Neutrophil (primary cell): ENCODE measurements at regions not wholly inside any gene's neighbourhood (a gene's known extent, or its start where the extent isn't known, plus 50 kb on each side); places are given as distances from the start of the nearest gene placed in this dataset.

Experiments
- H3K27ac ChIP-seq: fragments of 200-600 bp; sonication (generic); 2 replicates; pipeline ENCODE4 v1.5.1; 2016; ENCODE audit warnings: mild to moderate bottlenecking, moderate library complexity
- H3K27me3 ChIP-seq: fragments of 200-600 bp; sonication (generic); 2 replicates; pipeline ENCODE4 v1.6.0; 2016; ENCODE audit warnings: mild to moderate bottlenecking
- H3K36me3 ChIP-seq: fragments of 200-600 bp; sonication (generic); 2 replicates; pipeline ENCODE4 v1.5.1; 2017
- H3K4me1 ChIP-seq, 2 experiments: fragments of 200-600 bp in 1 of 2; sonication (generic) in 1 of 2; 1 replicate in 1 of 2; 2 replicates in 1 of 2; pipeline versions ENCODE4 v1.5.1 to v1.6.1; 2013 to 2016; ENCODE audit warnings: low read depth in 1 of 2, low read length in 1 of 2, mild to moderate bottlenecking in 1 of 2, moderate library complexity in 1 of 2; ENCODE audit not compliant: control insufficient read depth in 1 of 2, insufficient read depth in 1 of 2
- H3K4me3 ChIP-seq, 2 experiments: fragments of 200-600 bp in 1 of 2; sonication (generic) in 1 of 2; 1 replicate in 1 of 2; 2 replicates in 1 of 2; pipeline ENCODE4 v1.5.1; 2013 to 2016; ENCODE audit warnings: low read depth in 1 of 2, low read length in 1 of 2, mild to moderate bottlenecking in 1 of 2, moderate library complexity in 1 of 2
- H3K9me3 ChIP-seq: fragments of 200-600 bp; sonication (generic); 2 replicates; pipeline ENCODE4 v1.5.1; 2016
- TF ChIP-seq, protein P1 (sequence below): fragments of 200-600 bp; sonication (generic); IDR thresholded peaks from 2 replicates; pipeline ENCODE4 v1.5.1; 2016; ENCODE audit warnings: antibody characterized with exemption

DNA sequence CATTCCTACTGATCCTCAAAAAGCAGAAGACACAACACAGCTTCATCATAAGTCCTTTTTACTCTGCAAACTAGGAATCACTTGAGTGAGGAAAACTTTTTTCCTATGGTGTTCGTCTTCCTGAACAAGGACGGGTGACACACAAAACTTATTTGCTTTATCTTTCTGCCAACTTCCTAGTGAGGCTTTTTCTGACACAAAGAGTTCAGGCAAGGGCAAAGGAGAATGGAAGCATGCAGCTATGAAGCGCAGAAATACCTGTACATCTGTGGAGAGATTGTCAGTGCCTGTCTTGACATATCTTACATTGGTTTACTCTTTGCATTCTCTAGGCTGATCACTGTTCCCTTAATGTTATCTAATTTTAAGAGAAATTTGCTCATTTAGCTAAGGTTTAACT lies 548.0 kb upstream of the IGFBP7 start:
- Histone ChIP-seq H3K27ac (no peak overlapping the region), H3K4me1 (no peaks in the 10 kb centered on the region), H3K36me3 (no peaks in the 10 kb centered on the region), H3K27me3 (no peaks in the 10 kb centered on the region), H3K4me3 (no peak overlapping the region), H3K9me3 (no peaks in the 10 kb centered on the region)
- TF ChIP-seq, protein P1, sequence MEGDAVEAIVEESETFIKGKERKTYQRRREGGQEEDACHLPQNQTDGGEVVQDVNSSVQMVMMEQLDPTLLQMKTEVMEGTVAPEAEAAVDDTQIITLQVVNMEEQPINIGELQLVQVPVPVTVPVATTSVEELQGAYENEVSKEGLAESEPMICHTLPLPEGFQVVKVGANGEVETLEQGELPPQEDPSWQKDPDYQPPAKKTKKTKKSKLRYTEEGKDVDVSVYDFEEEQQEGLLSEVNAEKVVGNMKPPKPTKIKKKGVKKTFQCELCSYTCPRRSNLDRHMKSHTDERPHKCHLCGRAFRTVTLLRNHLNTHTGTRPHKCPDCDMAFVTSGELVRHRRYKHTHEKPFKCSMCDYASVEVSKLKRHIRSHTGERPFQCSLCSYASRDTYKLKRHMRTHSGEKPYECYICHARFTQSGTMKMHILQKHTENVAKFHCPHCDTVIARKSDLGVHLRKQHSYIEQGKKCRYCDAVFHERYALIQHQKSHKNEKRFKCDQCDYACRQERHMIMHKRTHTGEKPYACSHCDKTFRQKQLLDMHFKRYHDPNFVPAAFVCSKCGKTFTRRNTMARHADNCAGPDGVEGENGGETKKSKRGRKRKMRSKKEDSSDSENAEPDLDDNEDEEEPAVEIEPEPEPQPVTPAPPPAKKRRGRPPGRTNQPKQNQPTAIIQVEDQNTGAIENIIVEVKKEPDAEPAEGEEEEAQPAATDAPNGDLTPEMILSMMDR: no peak

DNA sequence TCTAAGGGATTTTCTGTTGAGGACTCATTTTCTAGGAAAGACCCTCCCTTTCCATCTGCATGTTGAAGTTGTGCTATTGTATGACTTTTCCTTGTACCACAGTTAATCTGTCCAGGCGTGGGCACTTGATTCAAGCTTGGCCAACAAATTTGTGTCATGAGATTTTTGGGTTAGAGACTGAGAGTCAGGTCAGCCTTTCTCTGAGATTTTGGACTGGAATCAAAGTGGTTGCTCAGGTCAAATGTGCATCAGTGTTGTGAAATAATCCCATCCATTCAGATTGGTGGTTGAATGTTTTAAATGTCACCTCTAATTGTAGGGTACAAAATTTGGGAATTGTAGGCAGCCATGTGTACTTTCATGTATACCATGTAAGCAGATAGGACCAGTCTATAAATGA lies 545.2 kb upstream of the IGFBP7 start:
- H3K4me3 ChIP-seq: no peak overlapping the region
- TF ChIP-seq, protein P1: no peak
- H3K27me3 ChIP-seq: no peaks in the 10 kb centered on the region
- no peaks in the 10 kb centered on the region for H3K4me1 ChIP-seq
- no peak overlapping the region for H3K27ac ChIP-seq
- no peaks in the 10 kb centered on the region for H3K9me3 ChIP-seq
- H3K36me3 ChIP-seq: no peaks in the 10 kb centered on the region

DNA sequence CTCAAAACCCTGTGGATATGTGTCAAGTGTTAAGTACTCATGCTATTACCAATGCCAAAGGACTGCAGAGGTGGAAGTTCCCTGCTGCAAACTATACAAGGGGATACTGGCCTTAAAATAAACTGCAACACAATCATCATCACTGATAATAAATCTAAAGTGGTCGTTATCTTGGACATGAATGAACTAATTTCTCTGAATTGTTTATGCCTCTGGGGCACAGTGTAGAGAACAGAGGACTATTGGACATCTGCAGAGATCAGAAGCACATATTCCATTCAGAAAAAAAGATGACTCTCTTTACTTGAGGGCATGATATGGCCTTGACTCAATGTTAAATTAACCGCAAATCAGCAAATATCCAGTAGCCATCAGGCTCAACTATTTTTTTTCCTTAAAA lies 542.6 kb upstream of the IGFBP7 start:
- Histone ChIP-seq H3K36me3 (no peaks in the 10 kb centered on the region), H3K27ac (no peak overlapping the region), H3K4me1 (no peaks in the 10 kb centered on the region), H3K9me3 (no peaks in the 10 kb centered on the region), H3K4me3 (no peak overlapping the region), H3K27me3 (no peaks in the 10 kb centered on the region)
- TF ChIP-seq, protein P1: no peak

DNA sequence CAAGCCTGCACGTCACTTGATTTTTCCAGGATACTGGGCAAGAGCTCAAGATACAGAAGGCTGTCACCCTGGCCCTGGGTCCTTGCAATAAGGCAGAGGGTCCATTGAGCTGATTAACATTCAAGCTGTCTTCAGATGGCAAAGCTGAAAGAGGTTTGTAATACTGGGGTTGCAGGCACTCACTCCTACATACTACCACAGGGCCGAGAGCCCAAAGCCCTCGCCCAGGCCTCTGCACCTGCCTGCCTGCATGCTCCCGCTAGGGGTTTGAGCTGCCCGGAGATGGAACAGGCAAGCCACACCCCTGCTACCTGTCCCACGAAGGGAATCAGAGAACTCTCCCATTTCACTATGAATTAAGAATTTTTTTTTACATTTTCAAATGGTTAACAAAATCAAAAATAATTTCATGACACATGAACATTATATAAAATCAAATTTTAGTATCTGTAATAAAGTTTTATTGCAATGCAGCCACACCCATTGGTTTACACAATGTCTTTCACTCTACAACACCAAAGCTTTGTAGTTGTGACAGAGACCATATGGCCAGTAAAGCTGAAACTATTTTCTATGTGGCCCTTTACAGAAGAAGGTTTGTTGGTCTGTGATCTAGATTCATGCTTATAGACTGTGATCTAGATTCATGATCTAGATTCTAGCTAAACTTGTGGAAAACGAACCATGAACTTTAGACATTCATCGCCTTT lies 530.4 kb upstream of the IGFBP7 start:
- Histone ChIP-seq H3K27ac (no peak overlapping the region), H3K4me3 (no peak overlapping the region), H3K9me3 (no peaks in the 10 kb centered on the region), H3K36me3 (no peaks in the 10 kb centered on the region), H3K4me1 (no peaks in the 10 kb centered on the region), H3K27me3 (no peaks in the 10 kb centered on the region)
- TF ChIP-seq, protein P1: no peak

DNA sequence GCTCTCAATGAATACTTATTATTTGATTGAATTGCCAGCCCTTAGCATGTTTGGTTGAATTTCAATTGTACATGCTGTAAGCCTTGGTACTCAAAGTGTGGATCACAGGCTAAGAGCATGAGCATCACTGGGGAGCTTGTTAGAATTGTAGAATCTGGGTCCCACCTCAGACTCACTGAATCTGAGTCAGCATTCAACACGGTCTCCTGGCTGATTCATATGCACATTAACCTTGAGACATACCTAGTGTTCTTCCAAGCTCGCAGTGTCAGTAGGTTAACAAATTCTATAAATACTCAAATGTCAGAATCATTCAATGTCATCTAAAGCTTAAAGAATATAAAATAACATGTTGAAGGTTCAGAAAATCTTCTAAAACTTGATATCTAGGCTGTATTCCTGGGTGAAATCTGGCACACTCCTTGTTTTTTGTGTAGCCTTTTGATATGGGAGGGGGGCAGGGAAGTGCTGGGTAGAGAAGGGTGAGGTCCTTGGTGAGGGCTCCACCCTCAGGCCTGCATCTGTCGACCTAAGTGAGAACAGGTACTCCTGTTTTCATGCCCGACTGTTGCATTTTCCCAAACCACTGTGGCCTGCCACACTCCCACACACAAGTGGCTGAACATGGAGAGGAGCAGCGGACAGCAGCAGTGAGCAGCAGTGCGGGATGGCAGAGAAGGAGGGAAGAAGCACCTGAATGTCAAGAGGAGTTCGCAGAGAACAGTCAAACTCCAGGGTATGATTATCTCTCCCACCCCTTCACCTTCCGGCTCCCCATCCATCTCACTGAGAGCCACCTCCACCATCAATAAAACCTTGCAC lies 529.6 kb upstream of the IGFBP7 start:
- no peaks in the 10 kb centered on the region for H3K27me3 ChIP-seq
- no peaks in the 10 kb centered on the region for H3K9me3 ChIP-seq
- TF ChIP-seq, protein P1: no peak
- H3K4me3 ChIP-seq: no peak overlapping the region
- no peak overlapping the region for H3K27ac ChIP-seq
- H3K36me3 ChIP-seq: no peaks in the 10 kb centered on the region
- no peaks in the 10 kb centered on the region for H3K4me1 ChIP-seq
